BJ (cell line): ENCODE measurements at regions not wholly inside any gene's neighbourhood (a gene's known extent, or its start where the extent isn't known, plus 50 kb on each side); places are given as distances from the start of the nearest gene placed in this dataset.
"Not testable (repeated sequence)": the region's sequence is repeated elsewhere in the genome, so short reads cannot be mapped to it uniquely, and the experiment has no call there.

Experiments used
- CTCF ChIA-PET: fragments of 350-600 bp; formaldehyde crosslinking; extraction: SDS; loops from one replicate; lab custom pipeline; 2021; ENCODE audit warnings: antibody characterized with exemption, inconsistent platforms; lab: Yijun Ruan, JAX
- POLR2A ChIA-PET: fragments of 300-600 bp; sonication (Branson Sonifier 250); formaldehyde crosslinking; extraction: SDS; loops from one replicate; lab custom pipeline; 2021; ENCODE audit warnings: antibody characterized with exemption; lab: Charles Lee
- DNase-seq: peaks from one replicate; pipeline ENCODE4 v3.0.0-alpha.2; 2011; ENCODE audit warnings: low read depth
- H3K27me3 ChIP-seq: 2 replicates; pipeline ENCODE4 v1.6.0; 2011; ENCODE audit warnings: low read length; ENCODE audit not compliant: control insufficient read depth, insufficient read depth
- H3K36me3 ChIP-seq: 2 replicates; pipeline ENCODE4 v1.5.1; 2011; ENCODE audit warnings: low read length; ENCODE audit not compliant: control insufficient read depth, insufficient read depth
- H3K4me3 ChIP-seq: 2 replicates; pipeline ENCODE4 v1.5.1; 2011; ENCODE audit warnings: low read depth, mild to moderate bottlenecking, control low read depth, low read length
- TF ChIP-seq, protein P1 (sequence below): IDR thresholded peaks from 2 replicates; pipeline ENCODE4 v1.5.1; 2011; ENCODE audit warnings: low read depth, mild to moderate bottlenecking, control low read depth, inconsistent platforms, low read length, moderate library complexity; ENCODE audit not compliant: insufficient read depth

GRCh38 chr14:106365894-106366293, 839.5 kb downstream of the TMEM121 start:
- H3K4me3 ChIP-seq, H3K36me3 ChIP-seq, H3K27me3 ChIP-seq, POLR2A ChIA-PET, DNase-seq, CTCF ChIA-PET: not testable (repeated sequence)

DNA sequence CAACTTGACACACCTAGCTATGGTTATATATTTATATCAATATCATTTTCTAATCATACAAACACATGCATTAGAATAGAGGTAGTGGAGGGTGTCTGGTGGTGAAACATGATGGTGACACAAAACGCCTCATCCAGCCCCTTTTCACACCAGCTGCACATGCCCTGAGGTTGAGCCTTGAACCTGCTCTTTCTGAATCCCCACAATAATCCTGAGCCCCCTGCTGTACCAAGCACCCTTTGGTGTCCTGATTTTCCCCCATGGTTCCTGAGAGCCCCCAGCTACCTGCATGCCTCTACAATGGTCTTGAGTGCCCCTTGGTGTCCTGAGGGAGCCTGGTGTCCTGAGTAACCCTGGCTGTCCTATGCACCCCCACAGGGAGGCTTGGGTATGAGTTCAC, 840.6 kb downstream of the TMEM121 start:
- CTCF ChIA-PET, H3K4me3 ChIP-seq, POLR2A ChIA-PET, H3K36me3 ChIP-seq, H3K27me3 ChIP-seq, DNase-seq: not testable (repeated sequence)

DNA sequence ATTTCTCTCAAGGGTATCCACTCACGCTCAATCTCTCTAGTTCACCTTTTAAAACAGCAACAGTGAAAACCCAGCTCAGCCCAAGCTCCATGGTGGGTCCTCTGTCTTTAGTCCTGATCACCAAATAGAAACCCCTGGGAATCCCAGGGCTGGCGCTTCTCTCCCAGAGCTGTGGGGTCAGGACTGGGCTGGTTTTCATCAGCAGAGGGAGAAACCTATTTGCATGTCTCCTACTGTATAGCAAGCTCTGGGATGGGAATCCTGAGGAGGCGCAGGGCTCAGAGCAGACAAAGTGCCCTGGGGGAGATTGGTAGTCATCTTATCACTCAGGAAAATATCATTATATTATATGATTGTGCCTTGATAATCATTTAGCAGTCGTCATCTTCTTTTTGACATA, 843.1 kb downstream of the TMEM121 start:
- CTCF ChIA-PET: interaction anchor here (0.6 kb wide), 1 partner anchor 1347 kb away, joined by 3 read pairs; no protein-coding TSS in a partner anchor
- H3K27me3 ChIP-seq, POLR2A ChIA-PET, H3K36me3 ChIP-seq, H3K4me3 ChIP-seq, DNase-seq: not testable (repeated sequence)

GRCh38 chr14:106372870-106373652, 846.7 kb downstream of the TMEM121 start:
- POLR2A ChIA-PET: no interaction called here
- H3K27me3 ChIP-seq: no peaks in the 10 kb centered on the region
- CTCF ChIA-PET: no interaction called here
- TF ChIP-seq, protein P1, sequence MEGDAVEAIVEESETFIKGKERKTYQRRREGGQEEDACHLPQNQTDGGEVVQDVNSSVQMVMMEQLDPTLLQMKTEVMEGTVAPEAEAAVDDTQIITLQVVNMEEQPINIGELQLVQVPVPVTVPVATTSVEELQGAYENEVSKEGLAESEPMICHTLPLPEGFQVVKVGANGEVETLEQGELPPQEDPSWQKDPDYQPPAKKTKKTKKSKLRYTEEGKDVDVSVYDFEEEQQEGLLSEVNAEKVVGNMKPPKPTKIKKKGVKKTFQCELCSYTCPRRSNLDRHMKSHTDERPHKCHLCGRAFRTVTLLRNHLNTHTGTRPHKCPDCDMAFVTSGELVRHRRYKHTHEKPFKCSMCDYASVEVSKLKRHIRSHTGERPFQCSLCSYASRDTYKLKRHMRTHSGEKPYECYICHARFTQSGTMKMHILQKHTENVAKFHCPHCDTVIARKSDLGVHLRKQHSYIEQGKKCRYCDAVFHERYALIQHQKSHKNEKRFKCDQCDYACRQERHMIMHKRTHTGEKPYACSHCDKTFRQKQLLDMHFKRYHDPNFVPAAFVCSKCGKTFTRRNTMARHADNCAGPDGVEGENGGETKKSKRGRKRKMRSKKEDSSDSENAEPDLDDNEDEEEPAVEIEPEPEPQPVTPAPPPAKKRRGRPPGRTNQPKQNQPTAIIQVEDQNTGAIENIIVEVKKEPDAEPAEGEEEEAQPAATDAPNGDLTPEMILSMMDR: no peak
- H3K4me3 ChIP-seq: no peak overlapping the region
- DNase-seq: no peak
- H3K36me3 ChIP-seq: no peaks in the 10 kb centered on the region

- H3K36me3 ChIP-seq, CTCF ChIA-PET: not testable (repeated sequence)
These were observed 847.3 kb downstream of the TMEM121 start for GRCh38 chr14:106373653-106374110.

DNA sequence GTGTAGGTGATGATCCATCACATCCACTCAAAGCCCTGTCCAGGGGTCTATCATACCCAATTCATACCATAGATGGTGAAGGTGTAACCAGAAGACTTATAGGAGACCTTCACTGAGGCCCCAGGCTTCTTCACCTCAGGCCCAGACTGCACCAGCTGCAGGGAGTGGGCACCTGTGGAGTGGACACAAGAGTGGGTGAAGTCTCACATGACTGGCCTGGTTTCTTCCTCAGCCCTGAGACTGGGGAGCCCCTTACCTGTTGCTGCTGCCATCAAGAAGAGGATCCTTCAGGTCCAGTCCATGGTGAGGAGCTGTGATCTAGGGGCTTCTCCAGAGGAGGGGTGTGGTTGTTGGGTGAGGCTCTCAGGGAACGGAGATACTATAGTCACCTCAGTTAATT, 851.0 kb downstream of the TMEM121 start:
- Histone ChIP-seq H3K36me3 (no peaks in the 10 kb centered on the region), H3K27me3 (no peaks in the 10 kb centered on the region), H3K4me3 (no peak overlapping the region)
- no peak for DNase-seq
- TF ChIP-seq, protein P1: no peak
- POLR2A ChIA-PET: no interaction called here
- CTCF ChIA-PET: no interaction called here

More at GRCh38 chr14:106373653-106374110, 847.3 kb downstream of the TMEM121 start:
- H3K4me3 ChIP-seq, DNase-seq, H3K27me3 ChIP-seq, POLR2A ChIA-PET: not testable (repeated sequence)

- H3K36me3 ChIP-seq: no peaks in the 10 kb centered on the region
- ChIA-PET POLR2A (no interaction called here), CTCF (no interaction called here)
- H3K4me3 ChIP-seq: no peak overlapping the region
- no peak for DNase-seq
- TF ChIP-seq, protein P1: no peak
- H3K27me3 ChIP-seq: no peaks in the 10 kb centered on the region
These were observed 851.8 kb downstream of the TMEM121 start for GRCh38 chr14:106378191-106378590.
